GM13977 (cell line): ENCODE measurements at regions not wholly inside any gene's neighbourhood (a gene's known extent, or its start where the extent isn't known, plus 50 kb on each side); places are given as distances from the start of the nearest gene placed in this dataset.
A peak's percentile ranks its signal among the peaks of the same experiment; 100 is the strongest.

ENCODE experiments used
- DNase-seq: peaks from one replicate; pipeline ENCODE4 v3.0.0; 2012; ENCODE audit warnings: low spot score
- in situ Hi-C: fragments of 300-500 bp; cut with MboI; formaldehyde crosslinking; loops from one replicate; pipeline ENCODE4 v1.12.0; 2022; ENCODE audit warnings: low sequenced_read_pairs, low pct_unique_long_range_greater_than_20kb, mixed read lengths, inconsistent platforms; ENCODE audit not compliant: unreplicated experiment
- TF ChIP-seq, protein P1 (sequence below): IDR thresholded peaks from 2 replicates; pipeline ENCODE4 v1.5.1; 2012; ENCODE audit warnings: mild to moderate bottlenecking, control low read depth; ENCODE audit not compliant: insufficient read depth; ENCODE audit errors: extremely low read depth, missing control alignments

DNA sequence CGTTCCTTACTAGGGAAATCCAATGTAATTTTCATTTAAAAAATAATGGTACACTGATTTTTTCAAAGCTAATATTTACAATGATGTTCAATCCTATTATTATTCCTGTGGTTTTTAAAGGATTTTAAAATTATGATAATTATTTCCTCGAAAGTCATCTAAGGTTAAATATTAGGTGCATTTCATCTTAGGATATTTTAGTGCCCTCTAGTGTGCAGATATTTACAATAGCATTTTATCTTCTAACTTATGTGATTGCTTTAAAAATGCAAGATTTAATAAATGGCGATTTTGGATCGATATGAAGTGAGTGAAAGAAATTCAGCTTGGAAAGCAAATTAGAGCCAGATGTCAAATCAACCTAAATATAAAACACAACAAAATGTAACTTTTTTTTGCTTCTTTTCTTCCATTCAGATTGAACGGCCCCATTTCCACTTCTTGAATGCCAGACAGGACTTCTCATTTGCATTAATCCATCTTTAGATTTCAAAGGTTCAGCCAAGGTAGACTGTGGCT is 293.5 kb downstream of the SLC6A15 start:
- no peak for DNase-seq
- in situ Hi-C loops: no loop called here
- TF ChIP-seq, protein P1, sequence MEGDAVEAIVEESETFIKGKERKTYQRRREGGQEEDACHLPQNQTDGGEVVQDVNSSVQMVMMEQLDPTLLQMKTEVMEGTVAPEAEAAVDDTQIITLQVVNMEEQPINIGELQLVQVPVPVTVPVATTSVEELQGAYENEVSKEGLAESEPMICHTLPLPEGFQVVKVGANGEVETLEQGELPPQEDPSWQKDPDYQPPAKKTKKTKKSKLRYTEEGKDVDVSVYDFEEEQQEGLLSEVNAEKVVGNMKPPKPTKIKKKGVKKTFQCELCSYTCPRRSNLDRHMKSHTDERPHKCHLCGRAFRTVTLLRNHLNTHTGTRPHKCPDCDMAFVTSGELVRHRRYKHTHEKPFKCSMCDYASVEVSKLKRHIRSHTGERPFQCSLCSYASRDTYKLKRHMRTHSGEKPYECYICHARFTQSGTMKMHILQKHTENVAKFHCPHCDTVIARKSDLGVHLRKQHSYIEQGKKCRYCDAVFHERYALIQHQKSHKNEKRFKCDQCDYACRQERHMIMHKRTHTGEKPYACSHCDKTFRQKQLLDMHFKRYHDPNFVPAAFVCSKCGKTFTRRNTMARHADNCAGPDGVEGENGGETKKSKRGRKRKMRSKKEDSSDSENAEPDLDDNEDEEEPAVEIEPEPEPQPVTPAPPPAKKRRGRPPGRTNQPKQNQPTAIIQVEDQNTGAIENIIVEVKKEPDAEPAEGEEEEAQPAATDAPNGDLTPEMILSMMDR: peak; percentile 11

DNA sequence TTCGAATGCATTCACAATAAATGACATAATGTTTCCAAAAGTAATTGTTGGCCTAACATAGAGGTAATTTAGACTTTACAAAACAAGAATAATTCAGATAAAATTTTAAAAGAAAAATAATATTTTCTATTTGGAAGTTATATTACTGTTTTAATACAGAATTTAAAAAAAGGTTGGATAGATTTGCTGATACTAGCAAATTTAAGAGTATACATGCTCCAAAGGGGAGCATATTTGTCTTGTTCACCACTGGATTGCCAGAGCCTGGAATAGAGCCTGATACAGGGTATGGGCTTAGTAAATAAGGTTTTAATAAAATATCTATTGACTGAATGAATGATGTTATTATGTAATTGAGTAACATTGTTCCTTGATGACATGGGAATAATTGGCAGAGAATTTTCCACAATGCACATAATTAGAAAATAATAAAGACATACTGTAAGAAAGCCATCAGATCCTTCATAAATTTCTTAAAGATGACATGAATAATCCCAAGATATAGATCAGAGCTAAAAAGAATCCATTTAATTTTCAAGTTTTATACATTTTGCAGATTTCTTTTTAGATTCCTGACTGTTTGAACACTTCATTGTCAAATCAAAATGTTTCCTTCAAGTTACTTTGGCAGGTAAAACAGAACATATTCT is 305.3 kb downstream of the SLC6A15 start:
- DNase-seq: no peak
- in situ Hi-C loops: no loop called here
- TF ChIP-seq, protein P1: no peak

DNA sequence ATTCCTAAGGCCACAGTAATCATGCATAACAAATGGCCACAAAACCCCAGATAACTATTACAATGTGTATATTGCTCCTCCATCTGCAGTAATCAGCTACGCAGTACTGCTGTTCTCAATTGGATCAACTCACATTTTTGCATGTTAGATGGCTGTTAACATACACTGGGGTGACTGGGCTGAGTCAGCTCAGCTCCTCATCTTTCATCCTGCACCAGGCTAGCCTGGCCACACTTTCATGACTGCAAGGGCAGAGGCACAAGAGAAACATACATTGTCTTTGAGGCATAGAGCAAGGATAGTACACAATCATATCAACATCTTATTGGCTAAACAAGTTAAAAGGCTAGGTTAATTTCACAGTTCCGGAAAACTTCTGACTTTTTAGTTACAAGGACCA is 306.6 kb downstream of the SLC6A15 start:
- TF ChIP-seq, protein P1: no peak
- in situ Hi-C loops: no loop called here
- DNase-seq: no peak

DNA sequence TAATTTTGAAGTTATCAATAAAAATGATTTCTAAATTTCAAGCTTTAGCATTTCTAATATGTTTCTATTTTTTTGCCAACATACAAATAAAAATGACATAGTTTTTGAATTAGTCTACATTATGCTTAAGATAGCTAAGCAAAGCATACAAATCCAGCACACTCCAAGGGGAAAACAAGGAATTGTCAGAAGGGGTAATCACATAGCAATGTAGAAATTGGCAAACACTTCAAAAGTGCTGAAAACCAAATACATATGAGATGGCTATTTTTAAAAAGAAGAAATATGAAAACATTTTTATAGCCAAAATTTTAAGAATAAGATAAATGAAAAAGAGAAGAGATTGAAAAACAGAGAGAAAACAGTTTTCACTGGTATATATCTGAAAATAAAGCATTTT is 308.0 kb downstream of the SLC6A15 start:
- TF ChIP-seq, protein P1: no peak
- no peak for DNase-seq
- in situ Hi-C loops: no loop called here

DNA sequence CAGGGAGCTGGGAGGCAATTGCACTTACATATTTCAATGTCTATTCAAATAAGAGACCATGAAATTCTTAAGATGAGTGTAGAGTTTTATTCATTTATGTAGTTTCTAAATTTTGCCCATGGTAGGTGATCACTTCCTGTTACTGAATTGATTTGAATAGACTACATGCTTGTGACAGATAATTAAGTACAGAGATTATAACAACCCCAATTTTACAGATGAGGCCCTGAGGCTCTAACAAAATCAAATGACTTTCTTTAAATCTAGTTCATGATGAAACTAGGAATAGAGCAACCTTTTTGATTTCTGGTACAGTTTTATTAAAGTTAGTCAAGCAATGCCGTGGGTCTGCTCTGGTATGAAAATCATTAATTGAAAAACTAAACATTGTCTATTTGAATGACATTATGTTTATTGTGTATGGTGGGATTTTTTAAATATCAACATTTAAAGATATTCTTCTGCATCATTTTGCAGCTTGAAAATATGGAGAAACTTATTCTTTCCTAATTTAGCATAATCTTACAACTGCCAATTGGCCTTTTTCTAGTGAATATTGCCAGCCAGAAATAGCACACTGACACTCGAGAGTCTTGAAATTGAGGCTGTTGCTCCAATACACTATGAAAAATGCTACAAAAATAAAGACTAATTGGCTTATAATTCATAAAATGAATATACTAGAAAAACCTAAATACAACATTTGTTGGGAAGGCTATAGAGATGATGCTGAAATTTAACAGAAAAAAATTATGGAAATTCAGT is 308.9 kb downstream of the SLC6A15 start:
- DNase-seq: no peak
- TF ChIP-seq, protein P1: no peak
- in situ Hi-C loops: no loop called here

DNA sequence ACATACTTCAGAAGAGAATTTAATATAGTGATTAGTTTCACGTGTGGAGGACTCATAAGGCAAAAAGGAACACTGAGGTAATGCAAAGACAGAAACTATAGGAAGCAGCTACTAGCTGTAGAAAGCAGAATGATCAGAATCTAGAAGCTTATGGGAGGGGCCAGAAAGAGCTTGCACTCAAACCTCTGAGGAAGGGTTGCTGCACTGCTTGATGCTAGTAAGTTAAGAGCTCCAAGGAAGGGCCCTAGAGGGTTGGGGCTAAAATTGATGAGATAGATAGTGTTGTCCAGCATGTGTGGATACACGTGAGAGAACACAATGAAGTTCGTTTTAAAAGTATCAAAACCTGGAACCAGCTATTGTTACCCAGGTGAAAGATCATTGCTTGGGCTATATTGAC is 311.1 kb downstream of the SLC6A15 start:
- TF ChIP-seq, protein P1: no peak
- no peak for DNase-seq
- in situ Hi-C loops: no loop called here
